Right atrium auricular region (tissue), 2 donors: ENCODE measurements at regions not wholly inside any gene's neighbourhood (a gene's known extent, or its start where the extent isn't known, plus 50 kb on each side); places are given as distances from the start of the nearest gene placed in this dataset.
"Not testable (repeated sequence)": the region's sequence is repeated elsewhere in the genome, so short reads cannot be mapped to it uniquely, and the experiment has no call there.

ENCODE experiments used
- DNase-seq: peaks from one replicate; pipeline ENCODE4 v3.0.0-alpha.2; 2019; ENCODE audit warnings: low spot score
- H3K27ac ChIP-seq, 2 donors: fragments of 200-600 bp; sonication (generic); 1 replicate in 1 of 2; 2 replicates in 1 of 2; pipeline ENCODE4 v1.5.1; 2016 to 2019
- H3K27me3 ChIP-seq, 2 donors: fragments of 200-600 bp; sonication (generic); one replicate each; pipeline versions ENCODE4 v1.5.1 to v1.6.0; 2017 to 2019
- H3K36me3 ChIP-seq: fragments of 200-600 bp; sonication (generic); one replicate; pipeline ENCODE4 v1.5.1; 2016
- H3K4me1 ChIP-seq, 2 donors: fragments of 200-600 bp; sonication (generic); one replicate each; pipeline versions ENCODE4 v1.5.1 to v1.6.0; 2017 to 2019
- H3K4me3 ChIP-seq, 2 donors: fragments of 200-600 bp; sonication (generic); 1 replicate in 1 of 2; 2 replicates in 1 of 2; pipeline ENCODE4 v1.5.1; 2017 to 2019; ENCODE audit warnings: mild to moderate bottlenecking in 1 of 2, moderate library complexity in 1 of 2
- H3K9me3 ChIP-seq, 2 donors: fragments of 200-600 bp; sonication (generic); one replicate each; pipeline ENCODE4 v1.5.1; 2019
- TF ChIP-seq, protein P1 (sequence below), 2 donors: fragments of 200-600 bp; sonication (generic); IDR thresholded peaks; one replicate each; pipeline ENCODE4 v1.5.1; 2019; ENCODE audit warnings: antibody characterized with exemption in 2 of 2

DNA sequence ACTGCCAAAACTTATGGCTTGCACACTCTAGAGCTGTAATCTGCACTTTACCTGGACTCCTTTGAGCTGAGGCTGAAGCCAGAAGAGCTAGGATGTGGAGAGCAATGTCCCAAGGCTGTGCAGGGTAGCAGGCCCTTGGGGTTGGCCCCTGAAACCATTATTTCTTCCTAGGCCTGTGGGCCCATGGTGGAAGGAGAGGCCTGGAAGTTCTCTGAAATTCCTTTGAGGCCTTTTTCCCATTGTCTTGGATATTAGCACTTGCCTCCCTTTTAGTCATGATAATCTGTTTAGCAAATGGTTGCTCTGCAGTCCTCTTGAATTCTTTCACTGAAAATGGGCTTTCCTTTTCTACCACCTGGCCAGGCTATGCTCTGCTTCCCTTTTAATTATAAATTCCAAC is 102.0 kb upstream of the SGO1 start:
- no peaks in the 10 kb centered on the region for H3K27me3 ChIP-seq
- H3K4me3 ChIP-seq, result no peak overlapping the region
- no peaks in the 10 kb centered on the region for H3K36me3 ChIP-seq
- H3K4me1 ChIP-seq, result no peaks in the 10 kb centered on the region
- H3K9me3 ChIP-seq, result peaks cover 0 to 43% of the 10 kb centered on the region in 2 donors
- TF ChIP-seq, protein P1, sequence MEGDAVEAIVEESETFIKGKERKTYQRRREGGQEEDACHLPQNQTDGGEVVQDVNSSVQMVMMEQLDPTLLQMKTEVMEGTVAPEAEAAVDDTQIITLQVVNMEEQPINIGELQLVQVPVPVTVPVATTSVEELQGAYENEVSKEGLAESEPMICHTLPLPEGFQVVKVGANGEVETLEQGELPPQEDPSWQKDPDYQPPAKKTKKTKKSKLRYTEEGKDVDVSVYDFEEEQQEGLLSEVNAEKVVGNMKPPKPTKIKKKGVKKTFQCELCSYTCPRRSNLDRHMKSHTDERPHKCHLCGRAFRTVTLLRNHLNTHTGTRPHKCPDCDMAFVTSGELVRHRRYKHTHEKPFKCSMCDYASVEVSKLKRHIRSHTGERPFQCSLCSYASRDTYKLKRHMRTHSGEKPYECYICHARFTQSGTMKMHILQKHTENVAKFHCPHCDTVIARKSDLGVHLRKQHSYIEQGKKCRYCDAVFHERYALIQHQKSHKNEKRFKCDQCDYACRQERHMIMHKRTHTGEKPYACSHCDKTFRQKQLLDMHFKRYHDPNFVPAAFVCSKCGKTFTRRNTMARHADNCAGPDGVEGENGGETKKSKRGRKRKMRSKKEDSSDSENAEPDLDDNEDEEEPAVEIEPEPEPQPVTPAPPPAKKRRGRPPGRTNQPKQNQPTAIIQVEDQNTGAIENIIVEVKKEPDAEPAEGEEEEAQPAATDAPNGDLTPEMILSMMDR (IDR thresholded peaks at IDR 0.05), result no peak
- DNase-seq, result no peak
- H3K27ac ChIP-seq, result no peak overlapping the region

DNA sequence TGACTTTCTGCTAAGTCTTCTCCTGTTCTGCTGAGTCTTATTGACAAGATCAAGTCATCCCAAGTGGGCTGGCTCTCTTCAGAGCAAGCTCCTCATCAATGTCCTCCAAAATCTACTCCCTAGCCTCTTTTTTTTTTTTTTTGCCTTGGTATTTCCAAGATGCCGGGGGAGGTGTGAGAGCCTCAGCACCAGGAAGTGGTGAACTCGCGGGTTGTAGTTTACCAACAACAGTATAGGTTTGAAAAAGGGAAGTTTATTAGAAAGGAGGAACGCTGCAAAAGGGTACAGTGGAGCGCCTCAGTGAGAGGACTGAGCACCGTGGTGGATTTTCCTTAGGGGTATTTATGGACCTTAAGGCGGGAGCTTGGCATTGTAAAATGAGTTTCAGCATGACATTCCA is 94.3 kb upstream of the SGO1 start:
- H3K27me3 ChIP-seq, result no peaks in the 10 kb centered on the region
- H3K4me1 ChIP-seq, result no peaks in the 10 kb centered on the region
- H3K9me3 ChIP-seq, result peaks cover 0 to 20% of the 10 kb centered on the region in 2 donors
- no peak overlapping the region for H3K4me3 ChIP-seq
- no peaks in the 10 kb centered on the region for H3K36me3 ChIP-seq
- TF ChIP-seq, protein P1 (IDR thresholded peaks at IDR 0.05), result no peak
- DNase-seq, result no peak
- no peak overlapping the region for H3K27ac ChIP-seq

DNA sequence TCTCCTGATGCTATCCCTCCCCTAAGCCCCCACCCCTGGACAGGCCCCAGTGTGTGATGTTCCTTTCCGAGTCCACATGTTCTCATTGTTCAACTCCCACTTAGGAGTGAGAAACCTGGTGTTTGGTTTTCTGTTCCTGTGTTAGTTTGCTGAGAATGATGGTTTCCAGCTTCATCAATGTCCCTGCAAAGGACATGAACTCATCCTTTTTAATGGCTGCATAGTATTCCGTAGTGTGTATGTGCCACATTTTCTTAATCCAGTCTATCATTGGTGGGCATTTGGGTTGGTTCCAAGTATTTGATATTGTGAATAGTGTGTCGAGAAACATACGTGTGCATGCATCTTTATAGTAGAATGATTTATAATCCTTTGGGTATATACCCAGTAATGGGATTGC is 80.0 kb upstream of the SGO1 start:
- H3K27me3 ChIP-seq, H3K4me1 ChIP-seq, H3K36me3 ChIP-seq, DNase-seq, H3K27ac ChIP-seq, H3K4me3 ChIP-seq: not testable (repeated sequence)
- H3K9me3 ChIP-seq, result peaks cover 0 to 14% of the 10 kb centered on the region in 2 donors

DNA sequence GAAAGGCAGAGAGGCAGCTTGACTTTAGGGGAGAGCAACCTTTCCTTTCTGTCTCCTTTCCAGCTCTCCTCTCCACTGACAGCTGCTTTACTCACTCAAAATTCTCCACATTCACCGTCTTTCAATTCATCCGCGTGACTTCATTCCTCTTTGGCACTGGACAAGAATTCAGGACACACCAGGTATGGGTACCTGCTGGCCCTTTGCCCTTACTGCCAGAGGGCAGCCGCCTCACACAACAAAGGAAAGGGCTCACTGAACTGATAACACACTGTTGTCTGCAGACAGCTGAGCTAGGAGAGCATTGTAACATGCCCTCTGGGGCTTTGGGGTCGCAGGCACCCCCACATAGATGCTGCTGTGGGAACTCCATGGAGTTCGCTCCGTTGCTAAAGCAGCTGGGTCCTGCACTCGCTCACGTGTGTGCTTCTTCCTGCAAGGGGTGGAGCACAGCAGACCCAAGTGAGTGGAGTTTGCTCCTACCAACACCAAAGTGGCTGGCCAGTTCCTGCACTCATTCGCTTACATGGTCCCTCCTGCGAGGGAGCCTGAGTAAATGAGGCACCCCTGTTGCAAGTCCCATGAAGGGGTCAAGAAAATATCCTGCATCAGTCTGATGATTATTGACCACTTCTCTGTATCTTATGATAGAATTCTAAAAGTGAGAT is 79.0 kb upstream of the SGO1 start:
- Histone ChIP-seq H3K36me3 (no peaks in the 10 kb centered on the region), H3K9me3 (peaks cover 0 to 14% of the 10 kb centered on the region in 2 donors), H3K27ac (no peak overlapping the region), H3K27me3 (no peaks in the 10 kb centered on the region), H3K4me3 (no peak overlapping the region), H3K4me1 (no peaks in the 10 kb centered on the region)
- TF ChIP-seq, protein P1 (IDR thresholded peaks at IDR 0.05), result no peak
- no peak for DNase-seq

DNA sequence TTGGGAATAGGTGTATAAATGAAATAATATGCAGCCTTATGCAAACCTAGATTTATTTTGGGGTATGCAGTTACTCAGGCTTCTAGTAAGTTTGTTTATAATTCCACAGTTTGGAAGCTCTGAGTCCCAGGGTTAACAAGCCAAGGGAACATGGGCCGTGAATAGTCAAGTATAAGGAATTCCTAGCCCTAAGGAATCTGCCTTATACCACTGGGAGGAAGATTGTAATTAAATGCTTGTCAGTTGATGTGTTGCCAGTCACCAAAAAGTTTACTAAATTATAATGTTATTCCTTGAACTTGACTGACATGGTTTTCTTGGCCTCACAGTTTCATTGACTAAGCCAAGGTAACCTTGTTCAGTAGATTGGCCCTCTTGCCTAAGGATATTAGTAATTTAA is 72.4 kb upstream of the SGO1 start:
- Histone ChIP-seq H3K36me3 (no peaks in the 10 kb centered on the region), H3K4me3 (no peak overlapping the region), H3K27ac (no peak overlapping the region), H3K9me3 (no peaks in the 10 kb centered on the region), H3K4me1 (no peaks in the 10 kb centered on the region), H3K27me3 (no peaks in the 10 kb centered on the region)
- TF ChIP-seq, protein P1 (IDR thresholded peaks at IDR 0.05), result no peak
- no peak for DNase-seq

DNA sequence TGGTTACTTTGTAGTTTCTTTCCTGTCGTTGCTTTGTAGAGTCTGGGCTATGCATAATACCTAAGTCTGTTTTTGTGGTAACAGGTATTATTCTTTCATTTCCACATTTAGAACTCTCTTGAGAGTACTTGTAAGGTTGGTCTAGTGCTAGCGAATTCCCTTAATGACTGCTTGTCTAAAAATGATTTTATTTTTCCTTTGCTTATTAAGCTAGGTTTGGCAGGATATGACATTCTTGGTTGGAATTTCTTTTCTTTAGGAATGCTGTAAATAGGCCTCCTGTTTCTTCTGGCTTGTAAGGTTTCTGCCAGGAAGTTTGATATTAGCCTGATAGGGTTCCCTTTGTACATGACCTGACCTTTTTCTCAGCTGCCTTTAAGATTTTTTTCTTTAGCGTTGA is 70.1 kb upstream of the SGO1 start:
- TF ChIP-seq, protein P1 (IDR thresholded peaks at IDR 0.05), result no peak
- no peak overlapping the region for H3K27ac ChIP-seq

More for the DNA sequence above, 70.1 kb upstream of the SGO1 start:
- H3K9me3 ChIP-seq, result no peaks in the 10 kb centered on the region
- no peaks in the 10 kb centered on the region for H3K27me3 ChIP-seq
- no peaks in the 10 kb centered on the region for H3K36me3 ChIP-seq
- H3K4me3 ChIP-seq, result no peak overlapping the region
- no peak for DNase-seq
- H3K4me1 ChIP-seq, result no peaks in the 10 kb centered on the region
